ENCODE measurements at regions not wholly inside any gene's neighbourhood (a gene's known extent, or its start where the extent isn't known, plus 50 kb on each side); places are given as distances from the start of the nearest gene placed in this dataset.

- Histone ChIP-seq H3K27me3 (ENCODE audit: control insufficient read depth, low read length) (no peaks in the 10 kb centered on the region; the same call in 1 of the 2 replicates), H3K36me3 (ENCODE audit: control insufficient read depth, low read length) (no peaks in the 10 kb centered on the region), H3K9me2 (replicated peaks; ENCODE audit: control insufficient read depth, low read length) (no peaks in the 10 kb centered on the region), H3K27ac (ENCODE audit: low read depth, low read length) (no peak overlapping the region), H3K79me2 (ENCODE audit: control insufficient read depth, low read length) (no peaks in the 10 kb centered on the region), H3F3A (ENCODE audit: control insufficient read depth, insufficient read depth) (no peaks in the 10 kb centered on the region), H3K4me2 (ENCODE audit: low read length) (no peak overlapping the region), H3K4me1 (ENCODE audit: control insufficient read depth, low read length) (no peaks in the 10 kb centered on the region), H3K4me3 (ENCODE audit: low read length) (no peak overlapping the region), H4K20me1 (ENCODE audit: control insufficient read depth, insufficient read depth, low read depth, low read length) (no peaks in the 10 kb centered on the region), H3K9me3 (ENCODE audit: control insufficient read depth, insufficient read depth, low read length) (no peaks in the 10 kb centered on the region)
- no peak for TF ChIP-seq EZH2phosphoT487 (IDR thresholded peaks at IDR 0.05; ENCODE audit: borderline replicate concordance, low read length)
- no peak for TF ChIP-seq CTCF (IDR thresholded peaks at IDR 0.05; ENCODE audit: low read depth, low read length, poor library complexity, severe bottlenecking)
These were observed 117.8 kb upstream of the GNAO1 start for GRCh38 chr16:56073508-56073907.

GRCh38 chr16:56072096-56072495 is 119.2 kb upstream of the GNAO1 start:
- H3F3A ChIP-seq (ENCODE audit: control insufficient read depth, insufficient read depth) = no peaks in the 10 kb centered on the region
- no peaks in the 10 kb centered on the region for H3K79me2 ChIP-seq (ENCODE audit: control insufficient read depth, low read length)
- no peaks in the 10 kb centered on the region for H3K36me3 ChIP-seq (ENCODE audit: control insufficient read depth, low read length)
- no peaks in the 10 kb centered on the region for H3K9me2 ChIP-seq (replicated peaks; ENCODE audit: control insufficient read depth, low read length)
- TF ChIP-seq EZH2phosphoT487 (IDR thresholded peaks at IDR 0.05; ENCODE audit: borderline replicate concordance, low read length) = no peak
- no peak for TF ChIP-seq CTCF (IDR thresholded peaks at IDR 0.05; ENCODE audit: low read depth, low read length, poor library complexity, severe bottlenecking)
- H3K4me1 ChIP-seq (ENCODE audit: control insufficient read depth, low read length) = no peaks in the 10 kb centered on the region
- H3K9me3 ChIP-seq (ENCODE audit: control insufficient read depth, insufficient read depth, low read length) = no peaks in the 10 kb centered on the region
- H3K27ac ChIP-seq (ENCODE audit: low read depth, low read length) = no peak overlapping the region
- no peak overlapping the region for H3K4me2 ChIP-seq (ENCODE audit: low read length)
- H3K4me3 ChIP-seq (ENCODE audit: low read length) = no peak overlapping the region
- no peaks in the 10 kb centered on the region; the same call in 1 of the 2 replicates for H3K27me3 ChIP-seq (ENCODE audit: control insufficient read depth, low read length)
- H4K20me1 ChIP-seq (ENCODE audit: control insufficient read depth, insufficient read depth, low read depth, low read length) = no peaks in the 10 kb centered on the region

- Histone ChIP-seq H3K9me3 (ENCODE audit: control insufficient read depth, insufficient read depth, low read length) (no peaks in the 10 kb centered on the region), H3K27ac (ENCODE audit: low read depth, low read length) (no peak overlapping the region), H4K20me1 (ENCODE audit: control insufficient read depth, insufficient read depth, low read depth, low read length) (no peaks in the 10 kb centered on the region), H3K4me3 (ENCODE audit: low read length) (no peak overlapping the region), H3F3A (ENCODE audit: control insufficient read depth, insufficient read depth) (no peaks in the 10 kb centered on the region), H3K4me2 (ENCODE audit: low read length) (no peak overlapping the region), H3K27me3 (ENCODE audit: control insufficient read depth, low read length) (no peaks in the 10 kb centered on the region; the same call in 1 of the 2 replicates), H3K79me2 (ENCODE audit: control insufficient read depth, low read length) (no peaks in the 10 kb centered on the region), H3K36me3 (ENCODE audit: control insufficient read depth, low read length) (no peaks in the 10 kb centered on the region), H3K4me1 (ENCODE audit: control insufficient read depth, low read length) (no peaks in the 10 kb centered on the region), H3K9me2 (replicated peaks; ENCODE audit: control insufficient read depth, low read length) (no peaks in the 10 kb centered on the region)
- no peak for TF ChIP-seq CTCF (IDR thresholded peaks at IDR 0.05; ENCODE audit: low read depth, low read length, poor library complexity, severe bottlenecking)
- TF ChIP-seq EZH2phosphoT487 (IDR thresholded peaks at IDR 0.05; ENCODE audit: borderline replicate concordance, low read length) = no peak
These were observed 122.5 kb upstream of the GNAO1 start for GRCh38 chr16:56068816-56069215.
